PC-3 (cell line): ENCODE measurements at regions not wholly inside any gene's neighbourhood (a gene's known extent, or its start where the extent isn't known, plus 50 kb on each side); places are given as distances from the start of the nearest gene placed in this dataset.

Experiments
- EZH2 ChIP-seq: fragments of 300-600 bp; sonication (generic); IDR thresholded peaks from one replicate; pipeline ENCODE4 v1.6.1; 2017; ENCODE audit warnings: antibody characterized with exemption, mild to moderate bottlenecking, low read length; ENCODE audit not compliant: unreplicated experiment
- EZH2phosphoT487 ChIP-seq: fragments of 300-600 bp; sonication (generic); IDR thresholded peaks from 2 replicates; pipeline ENCODE4 v1.6.1; 2018; ENCODE audit warnings: mild to moderate bottlenecking, antibody characterized with exemption, low read length, borderline replicate concordance
- TF ChIP-seq, protein P1 (sequence below): fragments of 300-600 bp; sonication (generic); conservative IDR thresholded peaks from 2 replicates; pipeline ENCODE4 v1.5.1; 2017; ENCODE audit warnings: antibody characterized with exemption, low read depth, mild to moderate bottlenecking, low read length

DNA sequence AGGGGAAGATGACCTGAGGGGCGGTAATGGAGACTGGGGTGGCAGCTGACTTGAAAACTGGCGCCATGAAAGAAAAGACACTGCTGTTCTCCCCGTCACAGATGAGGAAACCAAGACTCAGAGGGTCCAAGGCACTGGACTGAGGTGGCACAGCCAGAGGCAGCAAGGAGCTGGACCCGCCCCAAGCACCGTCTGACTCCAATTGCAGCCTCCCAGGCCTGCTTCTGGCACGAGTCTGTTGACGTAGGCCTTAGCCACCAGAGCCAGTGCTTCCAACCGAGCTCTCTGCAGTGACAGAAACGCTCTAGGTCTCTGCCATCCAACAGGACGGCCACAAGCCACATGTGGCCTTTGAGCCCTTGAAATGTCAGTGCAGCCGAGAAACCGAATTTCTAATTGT lies 193.2 kb downstream of the OLFM1 start:
- TF ChIP-seq, protein P1, sequence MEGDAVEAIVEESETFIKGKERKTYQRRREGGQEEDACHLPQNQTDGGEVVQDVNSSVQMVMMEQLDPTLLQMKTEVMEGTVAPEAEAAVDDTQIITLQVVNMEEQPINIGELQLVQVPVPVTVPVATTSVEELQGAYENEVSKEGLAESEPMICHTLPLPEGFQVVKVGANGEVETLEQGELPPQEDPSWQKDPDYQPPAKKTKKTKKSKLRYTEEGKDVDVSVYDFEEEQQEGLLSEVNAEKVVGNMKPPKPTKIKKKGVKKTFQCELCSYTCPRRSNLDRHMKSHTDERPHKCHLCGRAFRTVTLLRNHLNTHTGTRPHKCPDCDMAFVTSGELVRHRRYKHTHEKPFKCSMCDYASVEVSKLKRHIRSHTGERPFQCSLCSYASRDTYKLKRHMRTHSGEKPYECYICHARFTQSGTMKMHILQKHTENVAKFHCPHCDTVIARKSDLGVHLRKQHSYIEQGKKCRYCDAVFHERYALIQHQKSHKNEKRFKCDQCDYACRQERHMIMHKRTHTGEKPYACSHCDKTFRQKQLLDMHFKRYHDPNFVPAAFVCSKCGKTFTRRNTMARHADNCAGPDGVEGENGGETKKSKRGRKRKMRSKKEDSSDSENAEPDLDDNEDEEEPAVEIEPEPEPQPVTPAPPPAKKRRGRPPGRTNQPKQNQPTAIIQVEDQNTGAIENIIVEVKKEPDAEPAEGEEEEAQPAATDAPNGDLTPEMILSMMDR, result no peak
- TF ChIP-seq EZH2phosphoT487 (no peak), EZH2 (no peak)
